Stimulated activated naive CD4-positive, alpha-beta T cell (primary cell): ENCODE measurements at regions not wholly inside any gene's neighbourhood (a gene's known extent, or its start where the extent isn't known, plus 50 kb on each side); places are given as distances from the start of the nearest gene placed in this dataset.
"Not testable (repeated sequence)": the region's sequence is repeated elsewhere in the genome, so short reads cannot be mapped to it uniquely, and the experiment has no call there.

ENCODE experiments used
- DNase-seq, 6 experiments: peaks; one replicate each; lab custom pipeline; 2025; lab: John Stamatoyannopoulos, UW

GRCh38 chr17:20681746-20682722, 102.5 kb downstream of the CDRT15L2 start:
- DNase-seq = not testable (repeated sequence)

- DNase-seq = not testable (repeated sequence)
Observed at GRCh38 chr17:20683651-20684229, 104.2 kb downstream of the CDRT15L2 start.

- DNase-seq = not testable (repeated sequence)
Observed at GRCh38 chr17:20684975-20685374, 105.5 kb downstream of the CDRT15L2 start.

GRCh38 chr17:20687584-20687983, 108.1 kb downstream of the CDRT15L2 start:
- not testable (repeated sequence) for DNase-seq

- DNase-seq = not testable (repeated sequence)
Observed at GRCh38 chr17:20689170-20689749, 109.7 kb downstream of the CDRT15L2 start.

GRCh38 chr17:20692706-20693105, 113.2 kb downstream of the CDRT15L2 start:
- not testable (repeated sequence) for DNase-seq

GRCh38 chr17:20695871-20696270, 116.3 kb downstream of the CDRT15L2 start:
- DNase-seq = not testable (repeated sequence)

GRCh38 chr17:20698463-20699206, 119.1 kb downstream of the CDRT15L2 start:
- DNase-seq = peak in 4 of 6 experiments; percentile 5 to 40 (median 24)

GRCh38 chr17:20700528-20700927, 121.0 kb downstream of the CDRT15L2 start:
- DNase-seq = not testable (repeated sequence)

- not testable (repeated sequence) for DNase-seq
Observed at GRCh38 chr17:20701366-20701765, 121.8 kb downstream of the CDRT15L2 start.

GRCh38 chr17:20702692-20703091, 123.2 kb downstream of the CDRT15L2 start:
- no peak for DNase-seq

GRCh38 chr17:20703781-20704180, 124.3 kb downstream of the CDRT15L2 start:
- DNase-seq = no peak

GRCh38 chr17:20705186-20705585, 125.7 kb downstream of the CDRT15L2 start:
- not testable (repeated sequence) for DNase-seq

- DNase-seq = no peak
Observed at GRCh38 chr17:20706751-20707373, 127.3 kb downstream of the CDRT15L2 start.

GRCh38 chr17:20708821-20709220, 129.3 kb downstream of the CDRT15L2 start:
- DNase-seq = not testable (repeated sequence)

GRCh38 chr17:20716481-20716880, 137.0 kb downstream of the CDRT15L2 start:
- not testable (repeated sequence) for DNase-seq

GRCh38 chr17:20721171-20721570, 141.6 kb downstream of the CDRT15L2 start:
- no peak for DNase-seq

- not testable (repeated sequence) for DNase-seq
Observed at GRCh38 chr17:20724391-20724790, 144.9 kb downstream of the CDRT15L2 start.

GRCh38 chr17:20727201-20727600, 147.7 kb downstream of the CDRT15L2 start:
- not testable (repeated sequence) for DNase-seq

GRCh38 chr17:20728181-20728580, 148.7 kb downstream of the CDRT15L2 start:
- no peak for DNase-seq

GRCh38 chr17:20731131-20731530, 151.6 kb downstream of the CDRT15L2 start:
- not testable (repeated sequence) for DNase-seq
